Kidney epithelial cell (primary cell): ENCODE measurements at regions not wholly inside any gene's neighbourhood (a gene's known extent, or its start where the extent isn't known, plus 50 kb on each side); places are given as distances from the start of the nearest gene placed in this dataset.

ENCODE experiments used
- DNase-seq: peaks from one replicate; pipeline ENCODE4 v3.0.0-alpha.2; 2010; ENCODE audit warnings: low read depth
- H3K27me3 ChIP-seq: 2 replicates; pipeline ENCODE4 v1.6.0; 2011; ENCODE audit warnings: low read length; ENCODE audit not compliant: control insufficient read depth, insufficient read depth
- H3K36me3 ChIP-seq: 2 replicates; pipeline ENCODE4 v1.5.1; 2011; ENCODE audit warnings: low read length; ENCODE audit not compliant: control insufficient read depth, insufficient read depth
- H3K4me3 ChIP-seq: 2 replicates; pipeline ENCODE4 v1.5.1; 2011; ENCODE audit warnings: low read depth, mild to moderate bottlenecking, control low read depth, low read length
- CTCF ChIP-seq: IDR thresholded peaks from 2 replicates; pipeline ENCODE4 v1.5.1; 2011; ENCODE audit warnings: mild to moderate bottlenecking, moderate library complexity, low read length, control low read depth, inconsistent platforms; ENCODE audit not compliant: insufficient read depth, poor library complexity, severe bottlenecking

GRCh38 chr6:20279051-20279450 is 66.8 kb upstream of the MBOAT1 start:
- H3K4me3 ChIP-seq = no peak overlapping the region
- H3K36me3 ChIP-seq = no peaks in the 10 kb centered on the region
- no peak for DNase-seq
- H3K27me3 ChIP-seq = no peaks in the 10 kb centered on the region
- TF ChIP-seq CTCF = no peak

- Histone ChIP-seq H3K36me3 (no peaks in the 10 kb centered on the region), H3K27me3 (no peaks in the 10 kb centered on the region), H3K4me3 (no peak overlapping the region)
- DNase-seq = peak; percentile 44
- no peak for TF ChIP-seq CTCF
Observed at GRCh38 chr6:20279608-20280287, 67.5 kb upstream of the MBOAT1 start.

DNA sequence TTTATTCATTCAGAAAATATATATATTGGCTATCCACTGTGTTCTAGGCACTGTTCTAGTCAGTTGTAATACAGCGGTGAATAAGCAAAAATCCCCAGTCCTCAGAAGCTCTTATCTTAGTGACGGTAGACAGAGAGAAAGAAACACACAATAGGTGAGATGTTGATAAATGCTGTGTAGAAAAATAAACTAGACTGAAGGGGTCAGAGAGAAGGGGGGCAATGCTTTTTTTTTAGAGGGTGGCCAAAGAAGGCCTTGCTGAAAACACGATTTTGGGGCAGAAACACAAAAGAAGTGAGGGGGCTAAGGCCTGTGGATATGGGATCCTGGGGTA is 68.0 kb upstream of the MBOAT1 start:
- Histone ChIP-seq H3K36me3 (no peaks in the 10 kb centered on the region), H3K27me3 (no peaks in the 10 kb centered on the region), H3K4me3 (no peak overlapping the region)
- no peak for DNase-seq
- TF ChIP-seq CTCF = no peak

DNA sequence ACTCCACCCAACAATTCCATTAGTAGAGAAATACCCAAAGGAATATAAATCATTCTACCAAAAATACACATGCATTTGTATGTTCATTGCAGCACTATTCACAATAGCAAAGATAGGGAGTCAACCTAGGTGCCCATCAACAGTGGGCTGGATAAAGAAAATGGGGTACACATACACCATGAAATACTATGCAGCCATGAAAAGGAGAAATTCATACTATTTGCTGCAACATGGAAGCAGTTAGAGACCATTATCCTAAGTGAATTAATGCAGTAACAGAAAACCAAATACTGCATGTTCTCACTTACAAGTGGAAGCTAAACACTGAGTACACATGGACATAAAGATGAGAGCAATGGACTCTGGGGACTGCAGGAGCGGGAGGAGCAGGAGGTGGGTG is 72.4 kb upstream of the MBOAT1 start:
- Histone ChIP-seq H3K36me3 (no peaks in the 10 kb centered on the region), H3K27me3 (no peaks in the 10 kb centered on the region), H3K4me3 (no peak overlapping the region)
- no peak for DNase-seq
- TF ChIP-seq CTCF = no peak

- no peak for TF ChIP-seq CTCF
- no peak for DNase-seq
- no peak overlapping the region for H3K4me3 ChIP-seq
- no peaks in the 10 kb centered on the region for H3K27me3 ChIP-seq
- no peaks in the 10 kb centered on the region for H3K36me3 ChIP-seq
Observed at GRCh38 chr6:20286968-20287565, 74.8 kb upstream of the MBOAT1 start.
